ENCODE measurements at regions not wholly inside any gene's neighbourhood (a gene's known extent, or its start where the extent isn't known, plus 50 kb on each side); places are given as distances from the start of the nearest gene placed in this dataset.

DNA sequence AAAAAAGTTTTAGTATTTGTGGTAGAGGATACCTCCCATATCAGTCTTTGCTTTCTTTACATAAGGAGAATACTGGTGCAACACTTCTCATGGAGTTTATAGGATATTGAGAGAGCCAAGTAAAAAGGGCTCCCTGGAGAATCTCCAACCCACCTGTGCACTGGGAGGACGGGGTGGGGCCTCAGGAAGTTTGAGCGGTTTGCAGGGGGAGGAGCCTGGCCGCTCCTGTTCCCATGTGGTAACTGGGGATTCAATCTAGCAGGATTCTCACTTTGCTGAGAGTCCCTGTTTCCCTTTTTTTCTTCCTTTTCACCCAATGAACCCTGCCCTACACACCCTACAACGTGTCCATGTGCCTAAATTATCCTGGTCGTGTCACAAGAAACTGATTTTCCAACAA lies 82.8 kb downstream of the APTX start:
- TF ChIP-seq, protein P1, sequence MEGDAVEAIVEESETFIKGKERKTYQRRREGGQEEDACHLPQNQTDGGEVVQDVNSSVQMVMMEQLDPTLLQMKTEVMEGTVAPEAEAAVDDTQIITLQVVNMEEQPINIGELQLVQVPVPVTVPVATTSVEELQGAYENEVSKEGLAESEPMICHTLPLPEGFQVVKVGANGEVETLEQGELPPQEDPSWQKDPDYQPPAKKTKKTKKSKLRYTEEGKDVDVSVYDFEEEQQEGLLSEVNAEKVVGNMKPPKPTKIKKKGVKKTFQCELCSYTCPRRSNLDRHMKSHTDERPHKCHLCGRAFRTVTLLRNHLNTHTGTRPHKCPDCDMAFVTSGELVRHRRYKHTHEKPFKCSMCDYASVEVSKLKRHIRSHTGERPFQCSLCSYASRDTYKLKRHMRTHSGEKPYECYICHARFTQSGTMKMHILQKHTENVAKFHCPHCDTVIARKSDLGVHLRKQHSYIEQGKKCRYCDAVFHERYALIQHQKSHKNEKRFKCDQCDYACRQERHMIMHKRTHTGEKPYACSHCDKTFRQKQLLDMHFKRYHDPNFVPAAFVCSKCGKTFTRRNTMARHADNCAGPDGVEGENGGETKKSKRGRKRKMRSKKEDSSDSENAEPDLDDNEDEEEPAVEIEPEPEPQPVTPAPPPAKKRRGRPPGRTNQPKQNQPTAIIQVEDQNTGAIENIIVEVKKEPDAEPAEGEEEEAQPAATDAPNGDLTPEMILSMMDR (conservative IDR thresholded peaks at IDR 0.05; ENCODE audit: low read depth, low read length): no peak
- no peak for DNase-seq (ENCODE audit: low read depth)
- H3K4me3 ChIP-seq (ENCODE audit: low read depth, low read length): no peak overlapping the region

All from epithelial cell of proximal tubule (primary cell).